Superior temporal gyrus (tissue), 1 donor: ENCODE measurements at regions not wholly inside any gene's neighbourhood (a gene's known extent, or its start where the extent isn't known, plus 50 kb on each side); places are given as distances from the start of the nearest gene placed in this dataset.

Experiments
- DNase-seq: peaks from one replicate; pipeline ENCODE4 v3.0.0-alpha.2; 2016; ENCODE audit errors: extremely low spot score

- DNase-seq = no peak
Observed at GRCh38 chr1:80917826-80918225, 882.9 kb upstream of the ADGRL2 start.

DNA sequence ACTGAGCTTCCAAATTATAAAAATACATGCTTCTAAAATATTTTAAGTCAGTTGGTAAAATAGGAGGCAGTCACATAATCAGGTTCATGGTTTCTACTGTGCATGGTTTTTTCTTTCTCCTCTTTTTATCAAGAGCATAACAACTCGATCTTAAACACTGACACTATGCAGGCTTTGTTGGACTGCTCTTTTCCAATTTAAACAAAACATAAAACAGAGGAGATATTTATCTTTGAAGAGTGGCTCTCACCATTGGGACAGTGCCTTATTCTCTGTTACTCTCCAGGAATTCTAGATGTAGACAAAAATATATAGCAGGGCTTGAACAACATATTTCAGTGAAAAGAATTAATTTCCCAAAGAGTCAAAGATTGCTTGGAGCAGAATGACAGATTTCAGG, 883.5 kb upstream of the ADGRL2 start:
- DNase-seq = no peak

DNA sequence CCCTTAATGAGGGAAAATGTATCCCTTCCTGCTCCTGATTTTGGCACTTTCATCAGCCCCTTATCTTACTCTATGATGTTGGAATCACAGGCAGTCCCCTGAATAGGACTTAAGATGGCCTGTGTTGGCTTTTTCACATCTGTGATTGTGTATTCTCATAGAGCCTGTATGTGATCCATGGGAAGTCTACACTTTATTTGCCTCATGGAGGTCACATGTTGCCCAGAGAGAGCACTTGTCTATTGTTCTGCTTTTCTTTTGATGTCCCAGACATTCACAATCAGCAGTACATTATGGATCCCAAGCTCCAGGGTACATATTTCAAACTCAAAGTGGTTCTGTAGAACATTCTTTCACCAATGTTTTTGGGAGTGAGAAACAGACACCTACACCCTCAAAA, 885.2 kb upstream of the ADGRL2 start:
- no peak for DNase-seq

DNA sequence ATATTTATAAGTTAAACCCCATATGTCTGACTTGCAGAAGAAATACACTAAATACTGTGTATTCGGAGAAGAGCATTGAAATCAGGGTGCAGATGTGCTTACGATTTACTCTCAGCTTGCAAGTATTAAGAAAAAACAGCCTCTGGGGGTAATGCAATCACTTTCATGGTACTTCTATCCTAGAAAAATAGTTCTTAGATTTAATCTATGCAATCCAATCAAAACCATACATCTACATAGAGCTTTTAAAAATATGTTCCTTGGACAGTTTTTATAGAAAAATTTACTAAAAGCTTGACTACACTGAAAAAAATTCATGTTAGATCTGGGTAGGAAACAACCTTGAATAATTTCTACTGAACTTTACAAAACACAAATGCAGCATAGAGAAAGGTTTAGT, 890.3 kb upstream of the ADGRL2 start:
- DNase-seq = no peak

- no peak for DNase-seq
Observed at GRCh38 chr1:80909172-80909784, 891.5 kb upstream of the ADGRL2 start.

DNA sequence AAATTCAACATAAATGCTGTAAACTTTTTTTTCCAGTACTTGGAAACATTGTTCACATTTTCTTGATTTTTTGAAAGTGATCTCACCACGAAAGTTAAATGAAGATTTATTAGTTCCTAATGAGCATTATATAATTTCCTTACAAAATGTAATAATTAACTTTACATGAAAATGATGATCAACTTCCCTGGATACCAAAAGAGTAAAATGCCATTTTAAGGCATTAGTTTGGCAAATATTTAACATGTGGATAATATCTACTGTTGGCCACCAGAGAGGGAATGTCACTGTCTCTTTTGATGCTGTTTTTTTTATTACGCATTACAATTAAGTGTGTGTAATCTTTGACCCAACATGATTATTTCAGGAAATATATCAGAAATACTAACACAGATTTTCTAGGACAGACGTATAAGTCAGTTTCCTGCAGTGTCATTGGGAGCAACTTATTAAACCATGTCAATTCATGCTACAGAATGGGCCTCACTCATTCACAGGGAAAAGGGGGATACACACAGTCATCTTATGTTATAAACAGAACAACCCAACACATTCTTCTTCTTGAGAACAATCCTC, 903.9 kb upstream of the ADGRL2 start:
- DNase-seq = no peak

DNA sequence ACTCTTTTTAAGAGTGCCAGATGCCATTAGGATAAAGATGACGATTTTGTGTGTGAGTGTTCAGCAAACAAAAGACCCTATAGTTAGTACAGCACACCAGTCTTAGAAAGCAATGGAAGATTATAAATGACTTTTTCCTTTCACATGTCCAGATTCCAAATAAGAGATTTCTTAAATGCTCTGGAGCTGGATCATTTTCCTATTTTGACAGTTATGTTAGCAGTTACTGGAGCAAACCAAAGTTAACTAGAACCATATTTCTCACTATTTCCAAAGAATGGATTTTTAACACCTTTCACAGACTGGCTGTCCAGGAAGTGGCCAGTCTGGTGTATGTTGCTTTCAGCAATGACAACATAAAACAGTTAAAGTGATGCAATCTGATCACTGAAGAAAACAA, 905.8 kb upstream of the ADGRL2 start:
- DNase-seq = no peak

GRCh38 chr1:80893115-80893514, 907.6 kb upstream of the ADGRL2 start:
- DNase-seq = peak; percentile 53

- DNase-seq = peak; percentile 40
Observed at GRCh38 chr1:80892539-80892938, 908.2 kb upstream of the ADGRL2 start.

GRCh38 chr1:80891871-80892270, 908.9 kb upstream of the ADGRL2 start:
- peak; percentile 33 for DNase-seq

GRCh38 chr1:80882553-80882952, 918.2 kb upstream of the ADGRL2 start:
- no peak for DNase-seq

DNA sequence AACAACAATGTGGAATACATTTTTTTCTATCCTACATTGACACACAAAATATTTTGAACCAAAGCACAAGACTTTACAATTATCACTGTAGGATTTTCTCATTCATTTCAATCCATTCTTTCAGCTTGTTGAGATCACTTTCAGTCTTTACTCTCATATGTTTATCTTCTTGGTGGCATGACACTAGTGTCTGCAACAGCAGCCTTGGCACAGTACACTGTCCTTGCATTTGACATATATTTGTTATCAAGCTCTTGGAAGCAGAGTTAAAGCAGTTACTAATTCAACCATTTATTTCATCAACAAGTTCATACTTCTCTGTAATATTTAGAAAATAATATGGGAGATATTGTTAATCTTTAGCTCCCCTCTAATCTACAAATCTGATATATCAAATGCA, 922.4 kb upstream of the ADGRL2 start:
- DNase-seq = no peak

- no peak for DNase-seq
Observed at GRCh38 chr1:80876035-80876434, 924.7 kb upstream of the ADGRL2 start.

DNA sequence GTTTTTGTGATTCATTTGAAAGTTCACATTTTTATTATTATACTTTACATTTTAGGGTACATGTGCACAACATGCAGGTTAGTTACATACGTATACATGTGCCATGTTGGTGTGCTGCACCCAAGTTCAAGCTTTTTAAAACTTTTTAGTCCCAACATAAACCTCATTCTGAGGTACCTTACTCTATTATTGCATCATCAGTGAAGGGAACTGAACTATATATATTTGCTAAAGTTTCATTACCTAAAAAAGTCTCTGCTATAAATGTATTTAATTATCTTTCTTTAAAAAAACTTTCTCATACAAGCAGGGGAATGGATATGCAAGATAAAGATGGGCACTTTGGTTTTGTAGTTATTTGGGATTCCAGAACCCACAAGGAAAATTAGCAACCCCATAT, 931.4 kb upstream of the ADGRL2 start:
- no peak for DNase-seq

GRCh38 chr1:80847904-80848303, 952.8 kb upstream of the ADGRL2 start:
- no peak for DNase-seq

- no peak for DNase-seq
Observed at GRCh38 chr1:80846966-80847365, 953.8 kb upstream of the ADGRL2 start.

DNA sequence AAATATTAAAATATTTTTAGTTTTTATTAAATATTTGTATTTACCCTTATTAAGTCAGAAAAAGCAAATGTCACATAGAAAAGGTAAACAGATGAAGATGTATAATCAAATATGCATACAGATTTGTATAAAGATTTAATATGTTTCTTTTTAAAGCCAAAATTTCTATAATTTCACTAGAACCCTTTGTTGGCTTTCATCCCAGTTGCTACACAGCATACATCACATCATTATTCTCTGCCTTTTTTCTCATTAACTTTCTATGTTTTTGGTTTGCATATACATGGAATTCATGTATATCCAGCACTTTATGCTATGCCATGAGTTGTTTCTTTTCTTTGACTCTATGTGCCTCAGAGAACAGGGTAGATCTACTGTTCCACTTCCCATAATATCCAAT, 957.9 kb upstream of the ADGRL2 start:
- DNase-seq = no peak

DNA sequence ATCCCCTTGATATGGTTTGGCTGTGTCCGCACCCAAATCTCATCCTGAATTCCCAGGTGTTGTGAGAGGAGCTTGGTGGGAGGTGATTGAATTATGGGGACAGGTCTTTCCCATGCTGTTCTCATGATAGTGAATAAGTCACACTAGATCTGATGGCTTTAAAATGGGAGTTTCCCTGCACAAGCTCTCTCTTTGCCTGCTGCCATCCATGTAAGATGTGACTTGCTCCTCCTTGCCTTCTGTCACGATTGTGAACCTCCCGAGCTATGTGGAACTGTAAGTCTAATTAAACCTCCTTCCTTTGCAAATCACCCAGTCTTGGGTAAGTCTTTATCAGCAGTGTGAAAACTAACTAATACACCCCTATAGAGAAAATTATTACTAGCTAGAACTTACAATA, 959.5 kb upstream of the ADGRL2 start:
- DNase-seq = no peak

DNA sequence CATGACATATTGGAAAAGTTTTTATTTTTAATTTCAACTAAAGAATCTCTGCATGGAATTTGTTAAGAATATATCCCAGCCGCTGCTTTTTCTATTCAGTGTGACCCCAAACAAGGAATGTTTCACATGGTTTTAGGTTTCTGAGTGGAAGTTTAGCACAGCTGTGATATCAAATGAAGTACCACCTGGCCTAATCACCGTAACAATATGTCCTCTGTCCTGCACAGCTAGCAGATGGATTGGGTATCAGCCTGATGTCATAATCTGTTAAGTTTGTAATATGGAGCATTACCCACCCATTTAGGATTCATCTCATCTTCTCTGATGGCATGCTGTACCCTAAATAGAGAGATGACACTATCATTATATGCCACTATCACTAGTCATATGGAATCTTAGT, 963.7 kb upstream of the ADGRL2 start:
- DNase-seq = no peak

DNA sequence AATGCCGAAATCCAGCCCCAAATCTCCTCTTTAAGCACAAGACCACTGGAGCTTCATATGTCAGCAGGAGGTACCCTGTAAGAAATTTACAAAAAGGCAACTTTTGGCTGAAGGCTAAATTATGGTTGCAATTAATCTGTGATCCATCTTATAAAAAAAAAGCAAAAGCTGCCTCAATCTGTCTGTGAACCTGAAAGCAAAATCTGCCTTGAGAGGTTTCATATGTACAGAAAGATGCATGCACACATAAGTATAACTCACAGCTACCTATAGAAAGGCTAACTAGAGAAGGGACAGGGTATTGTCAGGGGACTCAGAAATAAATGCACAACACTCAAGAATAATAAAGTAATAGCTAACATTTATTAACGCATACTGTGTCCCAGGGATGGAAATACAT, 964.2 kb upstream of the ADGRL2 start:
- no peak for DNase-seq

DNA sequence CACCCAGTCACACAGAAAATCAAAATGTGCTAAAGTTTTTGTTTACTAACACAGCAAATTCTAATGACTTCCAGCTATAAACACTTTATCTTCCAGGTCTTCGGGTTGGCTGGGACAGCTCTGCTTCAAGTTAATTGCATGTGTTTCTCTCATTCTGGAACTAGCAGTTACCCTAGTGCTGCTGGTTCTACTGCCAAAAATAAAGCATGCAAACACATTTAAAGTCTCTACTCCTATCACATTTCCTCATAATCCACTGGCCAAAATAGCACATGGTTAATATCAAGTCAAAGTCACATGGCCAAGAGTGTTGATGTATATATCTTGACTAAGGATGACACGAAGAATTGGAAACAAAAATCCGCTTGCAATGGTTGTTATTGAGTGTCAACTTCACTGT, 973.1 kb upstream of the ADGRL2 start:
- no peak for DNase-seq

DNA sequence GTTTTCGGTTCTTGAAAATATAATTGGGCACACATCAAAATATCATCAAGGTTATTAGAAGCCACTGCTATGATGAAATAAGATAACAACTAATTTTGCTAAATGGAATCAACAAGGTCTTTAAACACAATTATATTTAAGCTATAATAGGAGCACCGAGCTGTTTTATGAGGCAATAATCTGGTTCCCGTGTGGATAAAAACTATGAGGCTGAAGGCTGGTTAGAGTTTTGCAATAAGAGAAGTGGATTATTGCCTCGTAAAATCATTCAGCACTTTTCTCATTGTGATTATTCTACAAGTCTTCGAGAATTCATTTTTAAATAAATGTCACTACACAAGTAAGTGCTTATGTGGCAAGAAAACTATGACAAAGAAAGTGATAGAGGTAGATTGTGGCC, 975.7 kb upstream of the ADGRL2 start:
- DNase-seq = no peak

- DNase-seq = no peak
Observed at GRCh38 chr1:80818211-80818610, 982.5 kb upstream of the ADGRL2 start.

DNA sequence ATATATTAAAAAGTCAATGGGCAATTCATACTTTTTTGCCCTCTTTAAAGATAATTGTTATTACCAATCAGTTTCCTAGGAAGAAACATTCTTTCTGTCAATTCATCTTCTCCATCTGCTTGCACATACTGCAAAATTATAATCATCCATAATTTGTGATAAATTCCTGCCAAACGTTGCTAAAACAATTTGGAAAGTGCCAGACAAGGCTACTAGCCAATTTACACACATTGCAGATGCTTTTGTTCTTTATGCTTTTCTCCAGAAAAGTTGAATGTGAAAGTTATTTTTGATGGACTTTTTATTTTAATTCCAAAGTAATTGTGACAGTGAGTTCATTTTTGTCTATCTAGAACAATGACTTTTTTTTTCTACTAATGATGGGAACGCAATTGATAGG, 992.8 kb upstream of the ADGRL2 start:
- DNase-seq = no peak
